ENCODE measurements at regions not wholly inside any gene's neighbourhood (a gene's known extent, or its start where the extent isn't known, plus 50 kb on each side); places are given as distances from the start of the nearest gene placed in this dataset.
A peak's percentile ranks its signal among the peaks of the same experiment; 100 is the strongest.

DNA sequence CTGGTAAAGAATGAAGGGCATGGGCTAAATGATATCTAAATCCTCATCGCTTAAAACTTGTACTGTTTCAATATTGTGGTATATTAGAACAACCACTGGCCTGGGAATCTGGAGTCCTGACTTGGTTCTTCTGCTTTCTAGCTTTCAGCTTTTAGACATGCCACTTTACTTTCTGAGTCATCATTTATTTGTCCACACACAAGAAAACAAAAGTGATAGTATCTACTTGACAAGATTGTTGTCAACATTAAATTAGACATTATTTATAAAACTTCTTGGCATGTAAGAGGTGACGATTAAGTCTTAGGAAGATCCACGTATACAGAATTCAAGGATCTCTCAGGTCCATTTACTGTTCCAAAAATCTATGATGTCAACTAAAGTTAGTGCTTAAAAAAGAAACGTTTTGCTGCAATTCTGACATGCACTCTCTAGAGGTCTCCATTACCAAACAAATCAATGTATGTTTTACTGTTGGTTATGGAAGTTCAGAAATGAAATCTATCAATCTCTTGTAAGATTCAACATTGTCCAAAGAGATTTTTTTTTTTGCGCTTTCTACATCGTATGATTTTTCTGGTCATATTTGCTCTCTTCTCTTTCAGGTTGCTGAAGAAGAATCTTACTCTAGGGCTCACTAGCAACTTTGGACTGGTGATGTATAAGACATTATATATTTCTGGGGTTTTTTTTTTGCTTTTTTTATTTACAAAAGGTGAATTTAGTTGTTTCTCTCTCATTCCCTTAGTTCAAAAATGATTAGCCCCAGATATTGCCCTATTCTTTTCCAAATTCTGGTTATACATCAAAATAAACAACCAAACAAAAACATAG is 53.6 kb upstream of the DYNC1I1 start:
- H3K36me3 ChIP-seq (ENCODE audit: control insufficient read depth, insufficient read depth, low read length), result no peaks in the 10 kb centered on the region
- no peaks in the 10 kb centered on the region; the same call in 1 of the 2 replicates for H3K27me3 ChIP-seq (replicated peaks; ENCODE audit: control insufficient read depth, insufficient read depth, low read length)
- no peak for DNase-seq (ENCODE audit: extremely low read depth, insufficient read length)
- TF ChIP-seq, protein P1, sequence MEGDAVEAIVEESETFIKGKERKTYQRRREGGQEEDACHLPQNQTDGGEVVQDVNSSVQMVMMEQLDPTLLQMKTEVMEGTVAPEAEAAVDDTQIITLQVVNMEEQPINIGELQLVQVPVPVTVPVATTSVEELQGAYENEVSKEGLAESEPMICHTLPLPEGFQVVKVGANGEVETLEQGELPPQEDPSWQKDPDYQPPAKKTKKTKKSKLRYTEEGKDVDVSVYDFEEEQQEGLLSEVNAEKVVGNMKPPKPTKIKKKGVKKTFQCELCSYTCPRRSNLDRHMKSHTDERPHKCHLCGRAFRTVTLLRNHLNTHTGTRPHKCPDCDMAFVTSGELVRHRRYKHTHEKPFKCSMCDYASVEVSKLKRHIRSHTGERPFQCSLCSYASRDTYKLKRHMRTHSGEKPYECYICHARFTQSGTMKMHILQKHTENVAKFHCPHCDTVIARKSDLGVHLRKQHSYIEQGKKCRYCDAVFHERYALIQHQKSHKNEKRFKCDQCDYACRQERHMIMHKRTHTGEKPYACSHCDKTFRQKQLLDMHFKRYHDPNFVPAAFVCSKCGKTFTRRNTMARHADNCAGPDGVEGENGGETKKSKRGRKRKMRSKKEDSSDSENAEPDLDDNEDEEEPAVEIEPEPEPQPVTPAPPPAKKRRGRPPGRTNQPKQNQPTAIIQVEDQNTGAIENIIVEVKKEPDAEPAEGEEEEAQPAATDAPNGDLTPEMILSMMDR (IDR thresholded peaks at IDR 0.05; ENCODE audit: insufficient read depth, low read length, poor library complexity, severe bottlenecking), result peak; percentile 39
- no peak overlapping the region for H3K4me3 ChIP-seq (replicated peaks; ENCODE audit: low read depth, low read length)

DNA sequence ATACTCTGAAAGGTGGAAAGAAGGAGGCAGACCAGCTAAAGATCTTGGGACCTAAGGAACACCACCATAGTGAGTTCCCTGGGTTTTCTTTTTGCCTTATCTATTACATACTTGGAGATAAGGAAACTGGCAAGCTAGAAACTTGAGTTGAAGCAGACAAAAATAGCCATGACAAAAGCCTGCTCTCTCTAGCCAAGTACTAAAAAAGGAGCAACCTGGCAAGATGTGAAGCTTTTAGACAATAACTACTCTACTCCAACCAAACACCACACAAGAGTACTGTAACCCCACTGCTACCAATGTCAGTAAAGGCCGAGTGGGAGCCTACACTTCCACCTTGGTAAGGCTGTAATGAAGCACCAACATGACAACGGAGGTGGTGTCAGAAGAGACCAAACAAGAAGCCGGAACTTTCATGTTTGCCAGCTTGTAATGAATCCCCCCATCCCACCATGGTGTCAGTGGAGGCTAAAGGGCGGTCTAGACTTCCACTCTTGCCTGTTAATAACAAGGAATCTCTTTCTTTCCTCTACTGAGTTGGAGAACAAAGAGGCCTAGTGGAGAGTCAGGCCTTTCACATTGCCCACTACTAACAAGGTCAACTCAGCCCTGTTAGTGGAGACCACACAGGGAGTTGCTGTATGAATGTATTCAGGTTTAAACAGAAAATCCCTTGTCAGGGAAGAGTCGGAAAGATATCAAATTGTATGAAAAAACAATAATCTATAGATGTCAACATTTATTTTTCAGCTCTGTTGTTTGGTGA is 55.8 kb upstream of the DYNC1I1 start:
- Histone ChIP-seq H3K36me3 (ENCODE audit: control insufficient read depth, insufficient read depth, low read length) (no peaks in the 10 kb centered on the region), H3K27me3 (replicated peaks; ENCODE audit: control insufficient read depth, insufficient read depth, low read length) (no peaks in the 10 kb centered on the region; the same call in 1 of the 2 replicates), H3K4me3 (replicated peaks; ENCODE audit: low read depth, low read length) (no peak overlapping the region)
- TF ChIP-seq, protein P1 (IDR thresholded peaks at IDR 0.05; ENCODE audit: insufficient read depth, low read length, poor library complexity, severe bottlenecking), result no peak
- no peak for DNase-seq (ENCODE audit: extremely low read depth, insufficient read length)

DNA sequence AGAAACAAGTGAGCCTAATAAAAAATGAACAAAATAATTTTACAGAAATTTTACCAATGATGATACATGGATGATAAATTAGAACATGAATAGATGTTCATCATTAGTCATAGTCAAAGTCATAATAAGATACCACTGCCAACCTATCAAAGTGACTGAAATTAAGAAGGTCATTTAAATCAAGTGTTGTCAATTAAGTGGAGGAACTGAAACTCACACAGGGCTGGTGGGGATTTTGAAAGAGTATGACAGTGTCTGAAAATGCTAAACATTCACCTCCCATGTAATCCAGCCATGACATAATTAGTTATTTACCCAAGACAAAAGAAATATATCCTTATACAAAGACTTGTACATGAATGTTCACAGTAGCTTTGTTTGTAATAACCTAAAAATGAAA is 57.1 kb upstream of the DYNC1I1 start:
- no peaks in the 10 kb centered on the region for H3K36me3 ChIP-seq (ENCODE audit: control insufficient read depth, insufficient read depth, low read length)
- H3K27me3 ChIP-seq (replicated peaks; ENCODE audit: control insufficient read depth, insufficient read depth, low read length), result no peaks in the 10 kb centered on the region; the same call in 1 of the 2 replicates
- TF ChIP-seq, protein P1 (IDR thresholded peaks at IDR 0.05; ENCODE audit: insufficient read depth, low read length, poor library complexity, severe bottlenecking), result no peak
- H3K4me3 ChIP-seq (replicated peaks; ENCODE audit: low read depth, low read length), result no peak overlapping the region
- no peak for DNase-seq (ENCODE audit: extremely low read depth, insufficient read length)

DNA sequence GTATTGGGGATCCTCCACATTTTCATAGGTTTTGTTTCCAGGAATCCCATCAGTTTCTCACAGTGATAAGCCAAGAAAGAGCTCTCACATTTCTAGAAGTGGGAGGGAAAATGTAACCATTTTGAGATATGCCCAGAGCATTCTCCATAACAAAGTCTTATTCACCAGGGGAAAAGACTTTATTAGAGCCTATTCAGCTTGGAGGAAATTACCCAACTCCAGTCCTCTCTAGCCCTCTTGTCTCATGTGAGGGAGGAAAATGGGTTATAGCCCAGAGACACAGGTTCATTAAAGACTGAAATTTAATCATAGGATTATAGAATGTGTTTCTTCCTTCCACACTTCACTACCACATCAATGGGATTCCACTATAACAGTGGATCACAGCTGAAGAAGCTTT is 61.6 kb upstream of the DYNC1I1 start:
- Histone ChIP-seq H3K36me3 (ENCODE audit: control insufficient read depth, insufficient read depth, low read length) (no peaks in the 10 kb centered on the region), H3K27me3 (replicated peaks; ENCODE audit: control insufficient read depth, insufficient read depth, low read length) (no peaks in the 10 kb centered on the region; the same call in 1 of the 2 replicates), H3K4me3 (replicated peaks; ENCODE audit: low read depth, low read length) (no peak overlapping the region)
- DNase-seq (ENCODE audit: extremely low read depth, insufficient read length), result no peak
- TF ChIP-seq, protein P1 (IDR thresholded peaks at IDR 0.05; ENCODE audit: insufficient read depth, low read length, poor library complexity, severe bottlenecking), result no peak

DNA sequence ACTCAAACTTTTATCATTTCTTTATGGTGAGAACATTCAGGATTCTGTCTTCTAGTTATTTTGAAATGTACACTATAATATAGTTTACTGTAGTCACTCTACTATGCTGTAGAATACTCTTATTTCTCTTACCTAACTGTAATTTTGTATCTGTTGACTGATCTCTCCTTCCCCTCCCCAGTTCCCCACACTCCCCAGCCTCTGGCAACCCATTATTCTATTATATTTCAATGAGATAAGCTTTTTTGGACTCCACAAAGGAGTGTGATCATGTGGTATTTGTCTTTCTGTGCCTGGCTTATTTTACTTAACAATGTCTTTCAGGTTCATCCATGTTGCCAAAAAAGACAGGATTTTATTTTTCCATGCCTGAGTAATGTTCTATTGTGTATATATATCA is 71.4 kb upstream of the DYNC1I1 start:
- DNase-seq (ENCODE audit: extremely low read depth, insufficient read length), result no peak
- H3K27me3 ChIP-seq (replicated peaks; ENCODE audit: control insufficient read depth, insufficient read depth, low read length), result no peaks in the 10 kb centered on the region
- H3K36me3 ChIP-seq (ENCODE audit: control insufficient read depth, insufficient read depth, low read length), result no peaks in the 10 kb centered on the region
- TF ChIP-seq, protein P1 (IDR thresholded peaks at IDR 0.05; ENCODE audit: insufficient read depth, low read length, poor library complexity, severe bottlenecking), result no peak
- no peak overlapping the region for H3K4me3 ChIP-seq (replicated peaks; ENCODE audit: low read depth, low read length)

Data from GM06990 (cell line).